ENCODE measurements at regions not wholly inside any gene's neighbourhood (a gene's known extent, or its start where the extent isn't known, plus 50 kb on each side); places are given as distances from the start of the nearest gene placed in this dataset.

DNA sequence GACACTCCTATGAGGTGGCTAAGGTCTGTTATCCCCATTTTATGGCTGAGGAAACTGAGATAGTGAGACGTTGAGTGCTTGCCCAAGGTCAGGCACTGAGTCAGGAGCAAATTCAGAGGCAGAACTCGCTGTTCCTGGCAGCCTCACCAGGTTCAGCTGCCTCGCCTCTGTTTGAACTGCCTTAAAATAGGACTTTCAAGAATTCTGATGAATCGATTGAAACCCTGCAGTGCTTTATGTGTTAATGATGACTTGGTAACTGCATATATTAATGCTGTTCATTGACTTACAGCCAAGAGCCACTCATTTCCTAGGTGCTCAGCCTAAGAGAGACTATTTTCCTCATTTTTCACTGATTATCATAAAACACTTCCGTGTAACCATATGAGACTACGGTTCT lies 79.5 kb upstream of the BHLHE40 start:
- TF ChIP-seq POLR2A (IDR thresholded peaks at IDR 0.05): no peak
- TF ChIP-seq, protein P1, sequence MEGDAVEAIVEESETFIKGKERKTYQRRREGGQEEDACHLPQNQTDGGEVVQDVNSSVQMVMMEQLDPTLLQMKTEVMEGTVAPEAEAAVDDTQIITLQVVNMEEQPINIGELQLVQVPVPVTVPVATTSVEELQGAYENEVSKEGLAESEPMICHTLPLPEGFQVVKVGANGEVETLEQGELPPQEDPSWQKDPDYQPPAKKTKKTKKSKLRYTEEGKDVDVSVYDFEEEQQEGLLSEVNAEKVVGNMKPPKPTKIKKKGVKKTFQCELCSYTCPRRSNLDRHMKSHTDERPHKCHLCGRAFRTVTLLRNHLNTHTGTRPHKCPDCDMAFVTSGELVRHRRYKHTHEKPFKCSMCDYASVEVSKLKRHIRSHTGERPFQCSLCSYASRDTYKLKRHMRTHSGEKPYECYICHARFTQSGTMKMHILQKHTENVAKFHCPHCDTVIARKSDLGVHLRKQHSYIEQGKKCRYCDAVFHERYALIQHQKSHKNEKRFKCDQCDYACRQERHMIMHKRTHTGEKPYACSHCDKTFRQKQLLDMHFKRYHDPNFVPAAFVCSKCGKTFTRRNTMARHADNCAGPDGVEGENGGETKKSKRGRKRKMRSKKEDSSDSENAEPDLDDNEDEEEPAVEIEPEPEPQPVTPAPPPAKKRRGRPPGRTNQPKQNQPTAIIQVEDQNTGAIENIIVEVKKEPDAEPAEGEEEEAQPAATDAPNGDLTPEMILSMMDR (IDR thresholded peaks at IDR 0.05): no peak
